Activated naive CD8-positive, alpha-beta T cell treated with anti-CD3 and anti-CD28 coated beads, Interleukin-2, amount 50 U/mL, for 24 hours (primary cell): ENCODE measurements at regions not wholly inside any gene's neighbourhood (a gene's known extent, or its start where the extent isn't known, plus 50 kb on each side); places are given as distances from the start of the nearest gene placed in this dataset.

ENCODE experiments used
- ATAC-seq: fragments of 150-1000 bp; cut with Tn5 transposase; one replicate; pipeline ENCODE4 v1.10.0; 2021
- DNase-seq: peaks from one replicate; pipeline ENCODE4 v3.0.0; 2021
- H3K27ac Mint-ChIP-seq: one replicate; pipeline ENCODE4 v1.8.0; 2021; ENCODE audit warnings: mild to moderate bottlenecking, mixed read lengths
- H3K27me3 Mint-ChIP-seq: one replicate; pipeline ENCODE4 v1.8.0; 2021; ENCODE audit warnings: mixed read lengths
- H3K36me3 Mint-ChIP-seq: one replicate; pipeline ENCODE4 v1.8.0; 2021; ENCODE audit warnings: low read depth, mixed read lengths
- H3K4me1 Mint-ChIP-seq: one replicate; pipeline ENCODE4 v1.8.0; 2021; ENCODE audit warnings: mixed read lengths
- H3K4me3 Mint-ChIP-seq: one replicate; pipeline ENCODE4 v1.8.0; 2021; ENCODE audit warnings: mild to moderate bottlenecking, moderate library complexity, mixed read lengths
- H3K9me3 Mint-ChIP-seq: one replicate; pipeline ENCODE4 v1.8.0; 2021; ENCODE audit warnings: mixed read lengths

DNA sequence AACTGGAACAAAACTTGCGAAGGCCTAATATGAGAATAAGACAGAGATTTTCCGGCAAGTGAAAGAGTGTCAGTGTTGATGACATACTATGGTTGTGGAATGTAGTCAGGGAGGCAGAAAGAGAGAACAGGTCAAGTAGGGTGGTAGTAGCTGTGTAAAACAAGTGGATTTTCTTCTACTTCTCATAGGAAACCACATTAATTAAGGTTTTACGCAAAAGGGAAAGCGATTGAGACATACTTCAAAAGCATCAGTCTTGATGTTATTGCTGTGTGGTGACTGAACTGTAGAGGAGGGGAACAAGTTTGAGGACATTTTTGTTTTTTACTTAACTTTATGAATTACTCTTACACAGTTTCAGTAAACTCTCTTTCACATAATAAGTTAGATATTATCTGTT is 186.0 kb upstream of the CNTN5 start:
- peaks cover 22% of the 10 kb centered on the region for H3K9me3 Mint-ChIP-seq
- no peaks in the 10 kb centered on the region for H3K4me1 Mint-ChIP-seq
- no peaks in the 10 kb centered on the region for H3K36me3 Mint-ChIP-seq
- H3K27ac Mint-ChIP-seq = no peak overlapping the region
- no peak for ATAC-seq
- no peaks in the 10 kb centered on the region for H3K27me3 Mint-ChIP-seq
- H3K4me3 Mint-ChIP-seq = no peak overlapping the region
- DNase-seq = no peak

DNA sequence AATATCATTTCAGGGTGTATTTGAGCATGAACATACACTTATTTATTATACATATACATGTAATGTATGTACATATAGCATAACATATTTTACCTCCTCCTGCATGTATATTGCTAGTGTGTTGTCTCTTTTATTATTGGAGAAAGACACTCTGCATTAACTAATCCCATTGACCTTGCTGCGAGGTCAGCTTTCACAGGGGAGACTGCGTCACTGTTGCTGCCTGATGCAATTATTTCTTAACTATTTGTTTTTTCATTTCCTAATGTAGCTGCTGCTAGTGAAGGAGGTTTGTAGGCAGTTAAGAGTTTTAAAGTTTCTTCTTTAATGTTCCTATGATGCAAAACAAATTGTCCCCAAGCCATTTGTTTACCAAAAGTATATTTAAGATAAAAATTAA is 185.4 kb upstream of the CNTN5 start:
- Mint-ChIP-seq H3K27me3 (no peaks in the 10 kb centered on the region), H3K36me3 (no peaks in the 10 kb centered on the region), H3K27ac (no peak overlapping the region), H3K4me1 (no peaks in the 10 kb centered on the region), H3K9me3 (peaks cover 19% of the 10 kb centered on the region), H3K4me3 (no peak overlapping the region)
- DNase-seq (no peak), ATAC-seq (no peak)

GRCh38 chr11:98836156-98836555 is 184.6 kb upstream of the CNTN5 start:
- ATAC-seq = no peak
- Mint-ChIP-seq H3K4me1 (no peaks in the 10 kb centered on the region), H3K27me3 (no peaks in the 10 kb centered on the region), H3K9me3 (peaks cover 20% of the 10 kb centered on the region), H3K36me3 (no peaks in the 10 kb centered on the region), H3K27ac (no peak overlapping the region), H3K4me3 (no peak overlapping the region)
- no peak for DNase-seq

DNA sequence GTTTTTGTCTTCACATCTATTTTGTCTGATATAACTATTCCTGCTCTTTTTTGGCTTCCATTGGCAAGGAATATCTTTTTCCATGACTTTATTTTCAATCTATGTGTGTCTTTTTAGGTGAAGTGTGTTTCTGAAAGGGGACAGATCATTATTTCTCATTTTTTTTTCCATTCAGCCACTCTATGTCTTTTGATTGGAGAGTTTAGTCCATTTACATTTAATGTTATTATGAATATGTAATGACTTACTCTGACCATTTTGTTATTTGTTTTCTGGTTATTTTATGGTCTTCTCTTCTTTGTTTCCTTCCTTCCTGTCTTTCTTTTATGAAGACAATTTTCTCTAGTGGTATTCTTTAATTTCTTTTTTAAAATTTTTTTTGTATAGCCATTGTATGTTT is 178.6 kb upstream of the CNTN5 start:
- Mint-ChIP-seq H3K4me3 (no peak overlapping the region), H3K9me3 (peaks cover 17% of the 10 kb centered on the region), H3K4me1 (no peaks in the 10 kb centered on the region), H3K36me3 (no peaks in the 10 kb centered on the region), H3K27me3 (no peaks in the 10 kb centered on the region), H3K27ac (no peak overlapping the region)
- ATAC-seq (no peak), DNase-seq (no peak)

DNA sequence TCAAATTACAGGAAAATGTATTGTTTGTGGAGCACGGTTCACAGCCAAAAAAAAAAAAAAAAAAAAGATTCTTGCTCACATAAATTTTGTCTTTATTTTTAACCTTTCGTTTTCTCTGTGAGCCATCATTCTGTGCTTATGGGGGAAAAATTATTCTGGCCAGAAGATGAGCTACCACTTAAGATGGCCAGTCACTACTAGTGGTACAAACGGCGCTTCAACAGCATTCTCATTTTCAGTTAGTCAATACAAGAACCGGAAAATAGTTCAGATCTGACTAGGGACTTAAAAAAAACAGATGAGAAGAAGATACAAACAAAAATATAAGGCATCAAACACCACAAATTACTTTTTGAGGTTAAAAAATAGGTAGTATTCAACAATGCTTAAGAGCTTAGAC is 158.6 kb upstream of the CNTN5 start:
- ATAC-seq = no peak
- DNase-seq = no peak
- Mint-ChIP-seq H3K9me3 (peaks cover 31% of the 10 kb centered on the region), H3K36me3 (no peaks in the 10 kb centered on the region), H3K4me3 (no peak overlapping the region), H3K27ac (no peak overlapping the region), H3K27me3 (no peaks in the 10 kb centered on the region), H3K4me1 (no peaks in the 10 kb centered on the region)

- Mint-ChIP-seq H3K27me3 (no peaks in the 10 kb centered on the region), H3K4me3 (no peak overlapping the region), H3K27ac (no peak overlapping the region), H3K9me3 (peaks cover 2% of the 10 kb centered on the region), H3K4me1 (no peaks in the 10 kb centered on the region), H3K36me3 (no peaks in the 10 kb centered on the region)
- DNase-seq (no peak), ATAC-seq (no peak)
Observed at GRCh38 chr11:98871690-98872089, 149.1 kb upstream of the CNTN5 start.

DNA sequence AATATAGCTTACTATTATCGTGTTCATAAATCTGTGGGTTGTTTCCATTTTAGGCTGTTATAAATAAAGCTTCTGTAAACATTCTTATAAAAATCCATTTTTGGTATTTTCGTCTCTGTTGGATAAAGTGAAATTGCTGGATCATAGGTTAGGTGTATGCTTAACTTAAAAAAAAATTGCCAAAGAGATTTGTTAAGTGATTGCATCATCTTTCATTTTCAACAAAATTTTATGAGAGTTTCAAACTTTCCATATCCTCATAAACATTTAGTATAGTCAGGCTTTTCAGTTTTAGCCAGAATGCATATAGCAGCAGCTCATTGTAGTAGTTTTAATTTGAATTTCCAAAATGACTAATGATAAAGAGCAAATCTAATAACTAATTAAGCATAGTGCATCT is 146.7 kb upstream of the CNTN5 start:
- ATAC-seq (no peak), DNase-seq (no peak)
- Mint-ChIP-seq H3K27me3 (no peaks in the 10 kb centered on the region), H3K36me3 (no peaks in the 10 kb centered on the region), H3K4me1 (no peaks in the 10 kb centered on the region), H3K27ac (no peak overlapping the region), H3K9me3 (no peaks in the 10 kb centered on the region), H3K4me3 (no peak overlapping the region)

DNA sequence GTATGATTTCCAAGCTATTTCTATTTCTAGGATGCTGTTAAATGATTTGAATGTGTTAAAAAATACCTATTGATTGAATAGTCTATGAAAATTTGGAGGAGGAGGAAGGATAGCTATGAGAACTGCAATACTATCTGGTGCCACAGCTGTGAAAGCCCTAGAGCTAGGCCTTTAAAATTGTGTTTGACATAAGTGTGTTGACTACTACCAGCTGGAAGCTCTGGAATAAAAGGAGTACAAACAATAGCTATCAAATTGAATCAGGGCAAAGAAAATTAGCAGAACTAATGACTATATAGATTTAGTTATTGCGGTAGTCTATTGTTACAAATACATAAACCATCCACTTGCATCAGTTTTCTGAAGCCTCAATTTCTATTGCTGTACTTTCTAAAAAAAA is 124.8 kb upstream of the CNTN5 start:
- Mint-ChIP-seq H3K27me3 (no peaks in the 10 kb centered on the region), H3K36me3 (no peaks in the 10 kb centered on the region), H3K27ac (no peak overlapping the region), H3K4me1 (no peaks in the 10 kb centered on the region), H3K4me3 (no peak overlapping the region), H3K9me3 (peaks cover 10% of the 10 kb centered on the region)
- no peak for ATAC-seq
- no peak for DNase-seq

GRCh38 chr11:98940913-98941312 is 79.8 kb upstream of the CNTN5 start:
- Mint-ChIP-seq H3K4me3 (no peak overlapping the region), H3K27ac (no peak overlapping the region), H3K4me1 (no peaks in the 10 kb centered on the region), H3K9me3 (peaks cover 8% of the 10 kb centered on the region), H3K36me3 (no peaks in the 10 kb centered on the region), H3K27me3 (no peaks in the 10 kb centered on the region)
- DNase-seq = no peak
- no peak for ATAC-seq

- ATAC-seq (no peak), DNase-seq (no peak)
- Mint-ChIP-seq H3K27ac (no peak overlapping the region), H3K36me3 (no peaks in the 10 kb centered on the region), H3K4me3 (no peak overlapping the region), H3K4me1 (no peaks in the 10 kb centered on the region), H3K9me3 (peaks cover 8% of the 10 kb centered on the region), H3K27me3 (no peaks in the 10 kb centered on the region)
Observed at GRCh38 chr11:98944461-98944860, 76.3 kb upstream of the CNTN5 start.

GRCh38 chr11:98952107-98952506 is 68.6 kb upstream of the CNTN5 start:
- no peaks in the 10 kb centered on the region for H3K4me1 Mint-ChIP-seq
- H3K27me3 Mint-ChIP-seq = no peaks in the 10 kb centered on the region

GRCh38 chr11:98955551-98955950 is 65.2 kb upstream of the CNTN5 start:
- DNase-seq = no peak

More at GRCh38 chr11:98952107-98952506, 68.6 kb upstream of the CNTN5 start:
- H3K9me3 Mint-ChIP-seq = peaks cover 7% of the 10 kb centered on the region
- H3K4me3 Mint-ChIP-seq = no peak overlapping the region
- H3K36me3 Mint-ChIP-seq = no peaks in the 10 kb centered on the region
- ATAC-seq = no peak
- no peak for DNase-seq
- H3K27ac Mint-ChIP-seq = no peak overlapping the region

GRCh38 chr11:98964146-98964545 is 56.6 kb upstream of the CNTN5 start:
- no peaks in the 10 kb centered on the region for H3K4me1 Mint-ChIP-seq
- DNase-seq (no peak), ATAC-seq (no peak)
- no peaks in the 10 kb centered on the region for H3K27me3 Mint-ChIP-seq
- H3K36me3 Mint-ChIP-seq = no peaks in the 10 kb centered on the region
- peaks cover 6% of the 10 kb centered on the region for H3K9me3 Mint-ChIP-seq
- no peak overlapping the region for H3K4me3 Mint-ChIP-seq
- H3K27ac Mint-ChIP-seq = no peak overlapping the region

More at GRCh38 chr11:98955551-98955950, 65.2 kb upstream of the CNTN5 start:
- Mint-ChIP-seq H3K27me3 (no peaks in the 10 kb centered on the region), H3K9me3 (peaks cover 12% of the 10 kb centered on the region), H3K27ac (no peak overlapping the region), H3K4me3 (no peak overlapping the region), H3K36me3 (no peaks in the 10 kb centered on the region), H3K4me1 (no peaks in the 10 kb centered on the region)
- ATAC-seq = no peak

DNA sequence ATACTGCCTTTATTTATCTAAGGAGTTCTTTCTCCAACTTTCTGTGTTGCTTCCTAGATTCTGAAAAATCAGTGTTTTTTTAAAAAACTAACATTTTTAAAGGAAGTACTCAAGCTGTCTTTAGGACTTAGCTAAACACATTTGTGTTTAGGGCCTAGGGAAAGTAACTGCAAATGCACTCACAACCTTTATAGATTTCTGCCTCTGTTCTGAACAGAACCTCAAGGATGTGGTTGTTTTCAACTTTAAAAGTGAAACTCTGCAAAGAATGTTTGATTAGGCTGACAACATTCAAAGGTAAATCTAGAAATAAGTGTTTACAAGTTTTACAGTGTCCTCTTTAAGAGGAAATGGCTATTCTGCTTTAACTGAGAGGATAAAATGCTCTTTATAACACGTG is 55.4 kb upstream of the CNTN5 start:
- H3K4me3 Mint-ChIP-seq = no peak overlapping the region
- H3K4me1 Mint-ChIP-seq = no peaks in the 10 kb centered on the region
- DNase-seq (no peak), ATAC-seq (no peak)
- H3K27me3 Mint-ChIP-seq = no peaks in the 10 kb centered on the region
- H3K9me3 Mint-ChIP-seq = peaks cover 2% of the 10 kb centered on the region
- H3K36me3 Mint-ChIP-seq = no peaks in the 10 kb centered on the region
- H3K27ac Mint-ChIP-seq = no peak overlapping the region

DNA sequence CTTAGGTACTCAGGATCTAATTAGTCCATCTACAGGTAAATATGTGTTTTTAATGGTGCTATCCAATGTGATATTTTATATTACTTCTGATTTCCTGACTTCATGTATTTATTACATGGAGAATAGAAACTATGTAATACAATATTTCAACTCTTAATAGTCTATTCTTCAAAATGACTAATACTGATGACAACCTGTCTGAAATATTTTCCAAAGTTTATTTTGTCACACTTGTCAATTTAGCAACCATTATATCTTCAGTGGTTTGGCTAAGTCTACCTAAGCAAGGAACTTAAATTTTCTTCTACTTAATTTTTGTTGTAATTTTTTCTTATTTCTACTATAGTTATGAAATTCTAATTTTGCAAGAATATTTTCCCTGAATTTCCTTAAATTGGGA is 55.0 kb upstream of the CNTN5 start:
- Mint-ChIP-seq H3K4me1 (no peaks in the 10 kb centered on the region), H3K9me3 (no peaks in the 10 kb centered on the region), H3K27me3 (no peaks in the 10 kb centered on the region), H3K27ac (no peak overlapping the region), H3K4me3 (no peak overlapping the region), H3K36me3 (no peaks in the 10 kb centered on the region)
- DNase-seq (no peak), ATAC-seq (no peak)

- H3K36me3 Mint-ChIP-seq = no peaks in the 10 kb centered on the region
- H3K27me3 Mint-ChIP-seq = no peaks in the 10 kb centered on the region
- no peaks in the 10 kb centered on the region for H3K4me1 Mint-ChIP-seq
- peaks cover 6% of the 10 kb centered on the region for H3K9me3 Mint-ChIP-seq
- DNase-seq (no peak), ATAC-seq (no peak)
- no peak overlapping the region for H3K4me3 Mint-ChIP-seq
- no peak overlapping the region for H3K27ac Mint-ChIP-seq
Observed at GRCh38 chr11:98967005-98967404, 53.7 kb upstream of the CNTN5 start.
